ENCODE measurements at regions not wholly inside any gene's neighbourhood (a gene's known extent, or its start where the extent isn't known, plus 50 kb on each side); places are given as distances from the start of the nearest gene placed in this dataset.

DNA sequence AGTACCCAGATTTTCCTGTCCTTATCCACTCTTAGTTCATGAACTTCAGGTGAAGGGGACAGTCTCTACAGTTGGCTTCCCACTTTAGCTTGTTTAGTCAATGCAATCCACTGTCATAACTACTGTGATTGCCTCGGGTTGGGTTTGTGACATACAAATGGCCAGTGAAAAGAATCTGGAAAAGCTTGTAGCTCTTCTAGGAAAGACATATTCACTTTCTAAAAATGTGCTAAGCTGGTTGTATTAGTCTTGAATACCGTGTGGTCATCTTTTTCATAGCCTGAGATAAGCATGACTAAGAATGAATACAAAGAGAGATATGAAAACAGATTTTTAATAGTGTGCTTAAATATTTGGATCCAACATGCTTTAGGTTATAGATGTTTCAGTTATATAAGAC is 1443.5 kb upstream of the IGFBP7 start:
- no peak for TF ChIP-seq CTCF (IDR thresholded peaks at IDR 0.05; ENCODE audit: low read depth, low read length, missing control alignments)
- Histone ChIP-seq H3K27me3 (replicated peaks) (no peaks in the 10 kb centered on the region), H3K36me3 (replicated peaks) (no peaks in the 10 kb centered on the region), H3K4me3 (ENCODE audit: low read depth, low read length) (no peak overlapping the region), H3K27ac (no peak overlapping the region)
- in situ Hi-C loops (cut with HindIII; ENCODE audit: low pct_ligation_motif_present, low sequenced_read_pairs): no loop called here
- no peak for DNase-seq

GRCh38 chr4:58553031-58553430 is 1442.8 kb upstream of the IGFBP7 start:
- no peak for DNase-seq
- Histone ChIP-seq H3K36me3 (replicated peaks) (no peaks in the 10 kb centered on the region), H3K27me3 (replicated peaks) (no peaks in the 10 kb centered on the region), H3K4me3 (ENCODE audit: low read depth, low read length) (no peak overlapping the region), H3K27ac (no peak overlapping the region)
- in situ Hi-C loops (cut with HindIII; ENCODE audit: low pct_ligation_motif_present, low sequenced_read_pairs): no loop called here
- no peak for TF ChIP-seq CTCF (IDR thresholded peaks at IDR 0.05; ENCODE audit: low read depth, low read length, missing control alignments)

DNA sequence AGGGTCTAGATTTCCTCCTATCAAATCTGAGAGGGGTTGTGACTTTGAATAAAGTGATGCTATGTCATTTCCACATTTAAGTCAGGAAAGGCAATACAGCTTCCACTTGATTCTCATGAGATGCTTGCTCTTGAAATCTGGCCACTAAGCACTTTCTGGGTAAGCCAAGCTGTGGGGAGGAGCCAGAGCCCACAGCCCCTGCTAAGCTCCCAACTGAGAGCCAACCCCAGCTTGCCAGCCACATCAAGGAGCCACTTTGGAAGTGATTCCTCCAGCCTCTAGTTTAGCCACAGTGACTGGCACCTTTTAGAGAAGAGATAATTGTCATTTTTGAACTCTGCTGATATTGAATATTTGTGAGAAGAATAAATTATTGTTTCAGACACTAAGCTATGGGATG is 1441.5 kb upstream of the IGFBP7 start:
- DNase-seq: no peak
- Histone ChIP-seq H3K27ac (no peak overlapping the region), H3K27me3 (replicated peaks) (no peaks in the 10 kb centered on the region), H3K4me3 (ENCODE audit: low read depth, low read length) (no peak overlapping the region), H3K36me3 (replicated peaks) (no peaks in the 10 kb centered on the region)
- TF ChIP-seq CTCF (IDR thresholded peaks at IDR 0.05; ENCODE audit: low read depth, low read length, missing control alignments): no peak
- in situ Hi-C loops (cut with HindIII; ENCODE audit: low pct_ligation_motif_present, low sequenced_read_pairs): no loop called here

DNA sequence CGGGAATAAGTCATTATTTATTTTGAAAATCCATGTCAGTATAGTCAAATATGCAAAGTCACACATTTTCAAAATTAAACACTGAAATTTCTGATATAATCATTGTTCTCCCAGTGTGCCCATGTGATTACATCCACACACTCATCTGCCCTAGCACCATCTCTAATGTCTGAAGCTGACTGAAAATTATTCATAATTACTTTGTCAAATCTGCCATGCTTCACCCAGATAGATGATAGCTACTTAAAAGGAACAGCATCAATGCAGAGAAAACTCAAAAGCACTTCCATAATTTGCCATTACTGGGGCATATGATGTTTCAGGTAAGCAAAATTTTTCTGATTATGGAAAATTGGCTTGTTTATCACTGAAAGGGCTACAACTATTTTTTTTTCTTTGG is 1433.3 kb upstream of the IGFBP7 start:
- in situ Hi-C loops (cut with HindIII; ENCODE audit: low pct_ligation_motif_present, low sequenced_read_pairs): no loop called here
- TF ChIP-seq CTCF (IDR thresholded peaks at IDR 0.05; ENCODE audit: low read depth, low read length, missing control alignments): no peak
- no peak overlapping the region for H3K4me3 ChIP-seq (ENCODE audit: low read depth, low read length)

DNA sequence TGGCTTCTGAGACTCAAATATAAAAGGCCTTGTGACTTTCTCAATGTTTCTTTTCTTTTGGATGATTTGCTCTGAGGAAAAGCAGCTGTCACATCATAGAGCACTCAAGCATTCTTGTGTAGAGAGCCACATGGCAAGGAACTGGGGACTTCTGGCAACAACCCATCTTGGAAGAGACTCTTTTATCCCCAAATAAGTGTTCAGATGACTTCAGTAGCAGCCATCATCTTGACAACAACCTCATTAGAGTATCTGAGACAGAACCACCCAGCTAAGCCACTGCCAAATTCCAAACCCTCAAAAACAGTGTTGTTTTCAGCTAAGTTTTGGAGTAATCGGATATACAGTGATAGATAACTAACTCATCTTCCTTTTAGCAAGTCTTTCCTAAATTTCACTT is 1431.7 kb upstream of the IGFBP7 start:
- H3K4me3 ChIP-seq (ENCODE audit: low read depth, low read length): no peak overlapping the region
- no peak overlapping the region for H3K27ac ChIP-seq
- no peak for DNase-seq
- no peak for TF ChIP-seq CTCF (IDR thresholded peaks at IDR 0.05; ENCODE audit: low read depth, low read length, missing control alignments)
- H3K36me3 ChIP-seq (replicated peaks): no peaks in the 10 kb centered on the region
- in situ Hi-C loops (cut with HindIII; ENCODE audit: low pct_ligation_motif_present, low sequenced_read_pairs): no loop called here
- H3K27me3 ChIP-seq (replicated peaks): no peaks in the 10 kb centered on the region

More for the DNA sequence above, 1433.3 kb upstream of the IGFBP7 start:
- H3K36me3 ChIP-seq (replicated peaks): no peaks in the 10 kb centered on the region
- no peak overlapping the region for H3K27ac ChIP-seq
- H3K27me3 ChIP-seq (replicated peaks): no peaks in the 10 kb centered on the region
- no peak for DNase-seq

- Histone ChIP-seq H3K27me3 (replicated peaks) (no peaks in the 10 kb centered on the region), H3K4me3 (ENCODE audit: low read depth, low read length) (no peak overlapping the region), H3K27ac (no peak overlapping the region), H3K36me3 (replicated peaks) (no peaks in the 10 kb centered on the region)
- no peak for TF ChIP-seq CTCF (IDR thresholded peaks at IDR 0.05; ENCODE audit: low read depth, low read length, missing control alignments)
- DNase-seq: no peak
- in situ Hi-C loops (cut with HindIII; ENCODE audit: low pct_ligation_motif_present, low sequenced_read_pairs): no loop called here
Observed at GRCh38 chr4:58522765-58523382, 1412.7 kb upstream of the IGFBP7 start.

Measured in brain microvascular endothelial cell (primary cell).